SK-N-SH (cell line): ENCODE measurements at regions not wholly inside any gene's neighbourhood (a gene's known extent, or its start where the extent isn't known, plus 50 kb on each side); places are given as distances from the start of the nearest gene placed in this dataset.
"Not testable (repeated sequence)": the region's sequence is repeated elsewhere in the genome, so short reads cannot be mapped to it uniquely, and the experiment has no call there.

ENCODE experiments used
- CTCF ChIA-PET: fragments of 300-600, 350-600 bp; formaldehyde crosslinking; extraction: SDS; loops from one replicate; lab custom pipeline; 2021; lab: Yijun Ruan, JAX
- POLR2A ChIA-PET: fragments of 350-600 bp; sonication (Branson Sonifier 250); formaldehyde crosslinking; extraction: SDS; loops from one replicate; lab custom pipeline; 2020; ENCODE audit warnings: antibody characterized with exemption, inconsistent platforms; lab: Yijun Ruan, JAX
- DNase-seq: peaks from one replicate; pipeline ENCODE4 v3.0.0; 2012
- H2AFZ ChIP-seq: fragments of 200-600 bp; sonication (generic); 2 replicates; pipeline ENCODE4 v1.8.1; 2016; ENCODE audit warnings: antibody characterized with exemption, mild to moderate bottlenecking, low read depth
- H3F3A ChIP-seq: fragments of 200-600 bp; sonication (generic); replicated peaks from 2 replicates; pipeline ENCODE3; 2016; ENCODE audit warnings: antibody characterized with exemption, mild to moderate bottlenecking; ENCODE audit not compliant: insufficient read depth
- H3K27ac ChIP-seq, 2 experiments: fragments of 200-500 bp in 1 of 2; fragments of 200-600 bp in 1 of 2; sonication (Bioruptor generic) in 1 of 2; sonication (generic), shearing (Covaris generic) in 1 of 2; 2 replicates each; pipeline versions ENCODE4 v1.5.1 to v1.6.1; 2014 to 2016; ENCODE audit warnings: low read depth in 2 of 2, inconsistent platforms in 1 of 2, low read length in 1 of 2, mild to moderate bottlenecking in 1 of 2, mixed read lengths in 1 of 2
- H3K27me3 ChIP-seq: fragments of 200-600 bp; sonication (generic), shearing (Covaris generic); 2 replicates; pipeline ENCODE4 v1.6.1; 2016; ENCODE audit warnings: mixed run types; ENCODE audit not compliant: insufficient read depth
- H3K36me3 ChIP-seq, 2 experiments: fragments of 200-500 bp in 1 of 2; fragments of 200-600 bp in 1 of 2; sonication (Bioruptor generic) in 1 of 2; sonication (generic) in 1 of 2; replicated peaks in 1 of 2; 2 replicates each; pipeline versions ENCODE3 to v1.5.1; 2014 to 2016; ENCODE audit warnings: low read length in 1 of 2, mild to moderate bottlenecking in 1 of 2; ENCODE audit not compliant: insufficient read depth in 2 of 2, control insufficient read depth in 1 of 2
- H3K4me1 ChIP-seq, 2 experiments: fragments of 200-500 bp in 1 of 2; fragments of 200-600 bp in 1 of 2; sonication (Bioruptor generic) in 1 of 2; sonication (generic), shearing (Covaris generic) in 1 of 2; 2 replicates each; pipeline versions ENCODE4 v1.5.1 to v1.6.1; 2014 to 2016; ENCODE audit warnings: low read depth in 1 of 2, low read length in 1 of 2, mixed run types in 1 of 2; ENCODE audit not compliant: insufficient read depth in 2 of 2, control insufficient read depth in 1 of 2
- H3K4me2 ChIP-seq: fragments of 200-600 bp; sonication (generic), shearing (Covaris generic); 2 replicates; pipeline ENCODE4 v1.6.1; 2017; ENCODE audit warnings: mixed run types
- H3K4me3 ChIP-seq, 2 experiments: fragments of 200-500 bp in 1 of 2; fragments of 200-600 bp in 1 of 2; sonication (Bioruptor generic) in 1 of 2; sonication (generic), shearing (Covaris generic) in 1 of 2; 2 replicates each; pipeline versions ENCODE4 v1.5.1 to v1.8.1; 2014 to 2016; ENCODE audit warnings: low read depth in 2 of 2, inconsistent platforms in 1 of 2, low read length in 1 of 2, mild to moderate bottlenecking in 1 of 2, mixed read lengths in 1 of 2, moderate library complexity in 1 of 2
- H3K79me2 ChIP-seq: fragments of 200-600 bp; sonication (generic); 2 replicates; pipeline ENCODE4 v1.8.1; 2017; ENCODE audit warnings: mild to moderate bottlenecking; ENCODE audit not compliant: insufficient read depth
- H3K9ac ChIP-seq: fragments of 200-600 bp; sonication (generic); 2 replicates; pipeline ENCODE4 v1.6.1; 2017; ENCODE audit warnings: mixed run types
- H3K9me2 ChIP-seq: fragments of 200-600 bp; sonication (generic); 2 replicates; pipeline ENCODE4 v1.6.1; 2017; ENCODE audit warnings: mixed run types
- H3K9me3 ChIP-seq: fragments of 200-600 bp; sonication (generic); 2 replicates; pipeline ENCODE4 v1.6.1; 2017; ENCODE audit warnings: mixed run types, mild to moderate bottlenecking, moderate library complexity
- H4K20me1 ChIP-seq: fragments of 200-600 bp; sonication (generic); 2 replicates; pipeline ENCODE4 v1.6.1; 2017; ENCODE audit warnings: mild to moderate bottlenecking, mixed run types; ENCODE audit not compliant: insufficient read depth
- ELF1 ChIP-seq: IDR thresholded peaks from 2 replicates; pipeline ENCODE4 v1.4.0; 2012
- EP300 ChIP-seq, 2 experiments: IDR thresholded peaks; 2 replicates each; pipeline versions ENCODE4 v1.4.0 to v1.6.1; 2012; ENCODE audit warnings: borderline replicate concordance in 1 of 2, low read depth in 1 of 2, low read length in 1 of 2
- EZH2phosphoT487 ChIP-seq: fragments of 200-600 bp; sonication (generic); IDR thresholded peaks from 2 replicates; pipeline ENCODE4 v1.6.1; 2017; ENCODE audit warnings: low read depth, mixed run types, mild to moderate bottlenecking, antibody characterized with exemption, moderate library complexity, borderline replicate concordance
- FOXJ3 ChIP-seq: sonication (generic); formaldehyde crosslinking; IDR thresholded peaks from 2 replicates; pipeline ENCODE4 v1.5.1; 2020; ENCODE audit warnings: mild to moderate bottlenecking, missing genetic modification reagents
- FOXM1 ChIP-seq: IDR thresholded peaks from 2 replicates; pipeline ENCODE4 v1.4.0; 2012; ENCODE audit warnings: low read depth, mild to moderate bottlenecking
- MXI1 ChIP-seq: IDR thresholded peaks from 2 replicates; pipeline ENCODE4 v1.6.1; 2012; ENCODE audit warnings: mild to moderate bottlenecking, low read depth, low read length, improper control_type of control experiment
- SIN3A ChIP-seq: IDR thresholded peaks from 2 replicates; pipeline ENCODE4 v1.6.1; 2012; ENCODE audit warnings: low read depth, mild to moderate bottlenecking, low read length, moderate library complexity, borderline replicate concordance
- TCF12 ChIP-seq: IDR thresholded peaks from 2 replicates; pipeline ENCODE4 v1.4.0; 2012
- USF1 ChIP-seq: IDR thresholded peaks from 2 replicates; pipeline ENCODE4 v1.4.0; 2012; ENCODE audit warnings: low read depth, borderline replicate concordance
- WGBS: methylation state at CpG from one replicate; pipeline ENCODE4 v1.1.6; 2017; ENCODE audit warnings: low lambda C conversion rate; 5-methylcytosine and 5-hydroxymethylcytosine counted together
- TF ChIP-seq, protein P1 (sequence below): fragments of 150-350 bp; IDR thresholded peaks from 2 replicates; pipeline ENCODE4 v1.6.1; 2016; ENCODE audit warnings: mild to moderate bottlenecking, low read depth, low read length
- TF ChIP-seq, protein P2 (sequence below): IDR thresholded peaks from 2 replicates; pipeline ENCODE4 v1.4.0; 2012; ENCODE audit warnings: low read depth, borderline replicate concordance

GRCh38 chr5:117357886-117358285, 783.3 kb upstream of the SEMA6A start:
- Histone ChIP-seq H3K9me3 (no peaks in the 10 kb centered on the region), H3K9me2 (no peaks in the 10 kb centered on the region), H3K27ac (no peak overlapping the region), H2AFZ (no peak overlapping the region), H3F3A (no peaks in the 10 kb centered on the region), H3K4me3 (no peak overlapping the region), H4K20me1 (no peaks in the 10 kb centered on the region), H3K4me2 (no peak overlapping the region), H3K4me1 (no peaks in the 10 kb centered on the region), H3K79me2 (no peaks in the 10 kb centered on the region), H3K36me3 (no peaks in the 10 kb centered on the region), H3K9ac (no peak overlapping the region), H3K27me3 (no peaks in the 10 kb centered on the region)
- TF ChIP-seq, protein P1, sequence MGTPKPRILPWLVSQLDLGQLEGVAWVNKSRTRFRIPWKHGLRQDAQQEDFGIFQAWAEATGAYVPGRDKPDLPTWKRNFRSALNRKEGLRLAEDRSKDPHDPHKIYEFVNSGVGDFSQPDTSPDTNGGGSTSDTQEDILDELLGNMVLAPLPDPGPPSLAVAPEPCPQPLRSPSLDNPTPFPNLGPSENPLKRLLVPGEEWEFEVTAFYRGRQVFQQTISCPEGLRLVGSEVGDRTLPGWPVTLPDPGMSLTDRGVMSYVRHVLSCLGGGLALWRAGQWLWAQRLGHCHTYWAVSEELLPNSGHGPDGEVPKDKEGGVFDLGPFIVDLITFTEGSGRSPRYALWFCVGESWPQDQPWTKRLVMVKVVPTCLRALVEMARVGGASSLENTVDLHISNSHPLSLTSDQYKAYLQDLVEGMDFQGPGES, result no peak
- TF ChIP-seq TCF12 (no peak), SIN3A (no peak)
- TF ChIP-seq, protein P2, sequence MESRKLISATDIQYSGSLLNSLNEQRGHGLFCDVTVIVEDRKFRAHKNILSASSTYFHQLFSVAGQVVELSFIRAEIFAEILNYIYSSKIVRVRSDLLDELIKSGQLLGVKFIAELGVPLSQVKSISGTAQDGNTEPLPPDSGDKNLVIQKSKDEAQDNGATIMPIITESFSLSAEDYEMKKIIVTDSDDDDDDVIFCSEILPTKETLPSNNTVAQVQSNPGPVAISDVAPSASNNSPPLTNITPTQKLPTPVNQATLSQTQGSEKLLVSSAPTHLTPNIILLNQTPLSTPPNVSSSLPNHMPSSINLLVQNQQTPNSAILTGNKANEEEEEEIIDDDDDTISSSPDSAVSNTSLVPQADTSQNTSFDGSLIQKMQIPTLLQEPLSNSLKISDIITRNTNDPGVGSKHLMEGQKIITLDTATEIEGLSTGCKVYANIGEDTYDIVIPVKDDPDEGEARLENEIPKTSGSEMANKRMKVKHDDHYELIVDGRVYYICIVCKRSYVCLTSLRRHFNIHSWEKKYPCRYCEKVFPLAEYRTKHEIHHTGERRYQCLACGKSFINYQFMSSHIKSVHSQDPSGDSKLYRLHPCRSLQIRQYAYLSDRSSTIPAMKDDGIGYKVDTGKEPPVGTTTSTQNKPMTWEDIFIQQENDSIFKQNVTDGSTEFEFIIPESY, result no peak
- ChIA-PET CTCF (no interaction called here), POLR2A (no interaction called here)
- peak; percentile 11 for DNase-seq
- WGBS, result 54% methylated on average over 3 of the region's 3 CpGs

- H3F3A ChIP-seq, result no peaks in the 10 kb centered on the region
- H3K4me2 ChIP-seq, result no peak overlapping the region
- no peaks in the 10 kb centered on the region for H3K36me3 ChIP-seq
- H3K27me3 ChIP-seq, result no peaks in the 10 kb centered on the region
- no peak for DNase-seq
- H3K27ac ChIP-seq, result no peak overlapping the region
- H3K4me1 ChIP-seq, result no peaks in the 10 kb centered on the region
- no peaks in the 10 kb centered on the region for H3K79me2 ChIP-seq
- ChIA-PET CTCF (no interaction called here), POLR2A (no interaction called here)
- H3K9ac ChIP-seq, result no peak overlapping the region
- no peak overlapping the region for H3K4me3 ChIP-seq
- 24% methylated on average over 2 of the region's 2 CpGs for WGBS
- no peaks in the 10 kb centered on the region for H4K20me1 ChIP-seq
- no peak overlapping the region for H2AFZ ChIP-seq
- no peaks in the 10 kb centered on the region for H3K9me2 ChIP-seq
- TF ChIP-seq, protein P2, result no peak
- TF ChIP-seq ELF1, result no peak
- no peak for TF ChIP-seq FOXM1
- TF ChIP-seq FOXJ3 (CRISPR knock-in tag), result no peak
- TF ChIP-seq EP300 (IDR thresholded peaks at IDR 0.05; ENCODE audit: borderline replicate concordance in 1 of 2, low read depth in 1 of 2, low read length in 1 of 2), result no peak
- TF ChIP-seq MXI1, result no peak
- TF ChIP-seq SIN3A, result no peak
- no peak for TF ChIP-seq EZH2phosphoT487
- no peak for TF ChIP-seq USF1
- no peaks in the 10 kb centered on the region for H3K9me3 ChIP-seq
Measured at GRCh38 chr5:117347280-117347679, 772.7 kb upstream of the SEMA6A start.

- H3K9me2 ChIP-seq, H3F3A ChIP-seq, H3K9me3 ChIP-seq, H3K4me3 ChIP-seq, H3K4me1 ChIP-seq, POLR2A ChIA-PET, H3K27me3 ChIP-seq, CTCF ChIA-PET, DNase-seq, H3K79me2 ChIP-seq, H3K36me3 ChIP-seq, H3K4me2 ChIP-seq, H4K20me1 ChIP-seq, H2AFZ ChIP-seq, H3K27ac ChIP-seq, H3K9ac ChIP-seq: not testable (repeated sequence)
- 60% methylated on average over 2 of the region's 13 CpGs for WGBS
Measured at GRCh38 chr5:117343726-117344125, 769.1 kb upstream of the SEMA6A start.
